ENCODE measurements at regions not wholly inside any gene's neighbourhood (a gene's known extent, or its start where the extent isn't known, plus 50 kb on each side); places are given as distances from the start of the nearest gene placed in this dataset.

DNA sequence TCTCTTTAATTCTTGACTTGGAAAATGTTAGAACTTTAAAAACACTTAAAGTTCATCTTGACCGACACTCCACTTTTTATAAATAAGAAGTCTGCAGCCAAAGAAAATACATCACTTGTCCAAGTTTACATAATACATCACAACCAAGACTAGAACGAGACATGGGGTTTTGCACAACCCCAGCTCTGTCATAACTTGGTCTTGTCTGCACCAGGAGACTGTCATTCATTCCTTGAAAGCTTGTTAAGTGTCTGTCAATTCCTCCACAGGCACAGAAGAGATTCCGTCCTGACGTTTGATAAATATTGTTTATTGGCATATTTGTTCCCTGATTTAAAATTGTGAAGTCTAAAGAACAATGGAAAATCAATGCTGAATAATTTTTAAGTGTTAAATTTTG, 139.5 kb upstream of the SETBP1 start:
- TF ChIP-seq, protein P1, sequence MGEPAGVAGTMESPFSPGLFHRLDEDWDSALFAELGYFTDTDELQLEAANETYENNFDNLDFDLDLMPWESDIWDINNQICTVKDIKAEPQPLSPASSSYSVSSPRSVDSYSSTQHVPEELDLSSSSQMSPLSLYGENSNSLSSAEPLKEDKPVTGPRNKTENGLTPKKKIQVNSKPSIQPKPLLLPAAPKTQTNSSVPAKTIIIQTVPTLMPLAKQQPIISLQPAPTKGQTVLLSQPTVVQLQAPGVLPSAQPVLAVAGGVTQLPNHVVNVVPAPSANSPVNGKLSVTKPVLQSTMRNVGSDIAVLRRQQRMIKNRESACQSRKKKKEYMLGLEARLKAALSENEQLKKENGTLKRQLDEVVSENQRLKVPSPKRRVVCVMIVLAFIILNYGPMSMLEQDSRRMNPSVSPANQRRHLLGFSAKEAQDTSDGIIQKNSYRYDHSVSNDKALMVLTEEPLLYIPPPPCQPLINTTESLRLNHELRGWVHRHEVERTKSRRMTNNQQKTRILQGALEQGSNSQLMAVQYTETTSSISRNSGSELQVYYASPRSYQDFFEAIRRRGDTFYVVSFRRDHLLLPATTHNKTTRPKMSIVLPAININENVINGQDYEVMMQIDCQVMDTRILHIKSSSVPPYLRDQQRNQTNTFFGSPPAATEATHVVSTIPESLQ (CRISPR knock-in tag; IDR thresholded peaks at IDR 0.05), result no peak
- no peak for TF ChIP-seq CTCF (IDR thresholded peaks at IDR 0.05)
- no peak for TF ChIP-seq SP1 (CRISPR knock-in tag; conservative IDR thresholded peaks at IDR 0.05)
- no peak for TF ChIP-seq ZNF232 (CRISPR knock-in tag; IDR thresholded peaks at IDR 0.05)
- TF ChIP-seq, protein P2, sequence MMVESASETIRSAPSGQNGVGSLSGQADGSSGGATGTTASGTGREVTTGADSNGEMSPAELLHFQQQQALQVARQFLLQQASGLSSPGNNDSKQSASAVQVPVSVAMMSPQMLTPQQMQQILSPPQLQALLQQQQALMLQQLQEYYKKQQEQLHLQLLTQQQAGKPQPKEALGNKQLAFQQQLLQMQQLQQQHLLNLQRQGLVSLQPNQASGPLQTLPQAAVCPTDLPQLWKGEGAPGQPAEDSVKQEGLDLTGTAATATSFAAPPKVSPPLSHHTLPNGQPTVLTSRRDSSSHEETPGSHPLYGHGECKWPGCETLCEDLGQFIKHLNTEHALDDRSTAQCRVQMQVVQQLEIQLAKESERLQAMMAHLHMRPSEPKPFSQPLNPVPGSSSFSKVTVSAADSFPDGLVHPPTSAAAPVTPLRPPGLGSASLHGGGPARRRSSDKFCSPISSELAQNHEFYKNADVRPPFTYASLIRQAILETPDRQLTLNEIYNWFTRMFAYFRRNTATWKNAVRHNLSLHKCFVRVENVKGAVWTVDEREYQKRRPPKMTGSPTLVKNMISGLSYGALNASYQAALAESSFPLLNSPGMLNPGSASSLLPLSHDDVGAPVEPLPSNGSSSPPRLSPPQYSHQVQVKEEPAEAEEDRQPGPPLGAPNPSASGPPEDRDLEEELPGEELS (CRISPR knock-in tag; IDR thresholded peaks at IDR 0.05), result no peak
- no peak for TF ChIP-seq ZNF425 (CRISPR knock-in tag; conservative IDR thresholded peaks at IDR 0.05)
- TF ChIP-seq CREM (CRISPR knock-in tag; IDR thresholded peaks at IDR 0.05), result no peak
- no peak for TF ChIP-seq FOXK1 (CRISPR knock-in tag; IDR thresholded peaks at IDR 0.05)
- no peak for TF ChIP-seq ATF3 (CRISPR knock-in tag; conservative IDR thresholded peaks at IDR 0.05)
- no peak for TF ChIP-seq ESRRA (CRISPR knock-in tag; IDR thresholded peaks at IDR 0.05; ENCODE audit: borderline replicate concordance)
